ENCODE measurements at regions not wholly inside any gene's neighbourhood (a gene's known extent, or its start where the extent isn't known, plus 50 kb on each side); places are given as distances from the start of the nearest gene placed in this dataset.

- Histone ChIP-seq H2AFZ (ENCODE audit: low read depth, low read length) (no peak overlapping the region), H3K4me3 (no peak overlapping the region), H4K20me1 (replicated peaks; ENCODE audit: control insufficient read depth, insufficient read depth, low read length) (peaks cover 11% of the 10 kb centered on the region; the same call in 1 of the 2 replicates), H3K9me3 (replicated peaks; ENCODE audit: control insufficient read depth, insufficient read depth, low read depth, low read length) (no peaks in the 10 kb centered on the region), H3K27me3 (ENCODE audit: control insufficient read depth in 2 of 2, insufficient read depth in 2 of 2, low read length in 2 of 2) (peaks cover 5 to 60% of the 10 kb centered on the region in 2 experiments; a peak in 3 of 5 replicates), H3K27ac (ENCODE audit: extremely low read depth, low read depth, low read length) (no peak overlapping the region), H3K79me2 (ENCODE audit: control insufficient read depth, insufficient read depth, low read length) (no peaks in the 10 kb centered on the region), H3K4me1 (replicated peaks in 1 of 2; ENCODE audit: control insufficient read depth in 2 of 2, insufficient read depth in 2 of 2, low read length in 2 of 2) (peaks cover 1% of the 10 kb centered on the region in 2 experiments; a peak in 3 of 5 replicates), H3K4me2 (ENCODE audit: insufficient read depth, low read length) (no peak overlapping the region), H3K9me1 (ENCODE audit: control insufficient read depth, insufficient read depth, low read length) (peaks cover 4% of the 10 kb centered on the region), H3K36me3 (ENCODE audit: control insufficient read depth, insufficient read depth, low read length) (no peaks in the 10 kb centered on the region), H3K9ac (ENCODE audit: insufficient read depth in 1 of 2, low read depth in 2 of 2, low read length in 2 of 2) (no peak overlapping the region)
- no TSS peak for BruUV-seq (replicated peaks)
- in situ Hi-C loops (cut with MboI): no loop called here
- intact Hi-C loops (cut with micrococcal nuclease): no loop called here
- no peak for TF ChIP-seq PHB2 (IDR thresholded peaks at IDR 0.05; ENCODE audit: low read depth)
- no peak for TF ChIP-seq POLR2AphosphoS2 (IDR thresholded peaks at IDR 0.05; ENCODE audit: low read length)
- no peak for TF ChIP-seq NR2C2 (CRISPR knock-in tag; IDR thresholded peaks at IDR 0.05)
- TF ChIP-seq NR2C2 (tag; IDR thresholded peaks at IDR 0.05): no peak
- TF ChIP-seq, protein P1, sequence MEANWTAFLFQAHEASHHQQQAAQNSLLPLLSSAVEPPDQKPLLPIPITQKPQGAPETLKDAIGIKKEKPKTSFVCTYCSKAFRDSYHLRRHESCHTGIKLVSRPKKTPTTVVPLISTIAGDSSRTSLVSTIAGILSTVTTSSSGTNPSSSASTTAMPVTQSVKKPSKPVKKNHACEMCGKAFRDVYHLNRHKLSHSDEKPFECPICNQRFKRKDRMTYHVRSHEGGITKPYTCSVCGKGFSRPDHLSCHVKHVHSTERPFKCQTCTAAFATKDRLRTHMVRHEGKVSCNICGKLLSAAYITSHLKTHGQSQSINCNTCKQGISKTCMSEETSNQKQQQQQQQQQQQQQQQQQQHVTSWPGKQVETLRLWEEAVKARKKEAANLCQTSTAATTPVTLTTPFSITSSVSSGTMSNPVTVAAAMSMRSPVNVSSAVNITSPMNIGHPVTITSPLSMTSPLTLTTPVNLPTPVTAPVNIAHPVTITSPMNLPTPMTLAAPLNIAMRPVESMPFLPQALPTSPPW (CRISPR knock-in tag; IDR thresholded peaks at IDR 0.05): no peak
- no peak for TF ChIP-seq BRD4 (IDR thresholded peaks at IDR 0.05)
- no peak for TF ChIP-seq PRMT5 (CRISPR knock-in tag; IDR thresholded peaks at IDR 0.05)
- TF ChIP-seq ZNF274 (IDR thresholded peaks at IDR 0.05; ENCODE audit: borderline replicate concordance, low read depth, low read length): no peak
- TF ChIP-seq SRSF7 (optimal IDR thresholded peaks at IDR 0.05; ENCODE audit: low read depth, low read length): no peak
- no peak for TF ChIP-seq NR2C1 (IDR thresholded peaks at IDR 0.05)
- no peak for TF ChIP-seq NR2C1 (tag; IDR thresholded peaks at IDR 0.05)
- no peak for TF ChIP-seq TAF7 (tag; IDR thresholded peaks at IDR 0.05)
- TF ChIP-seq ZNF75A (CRISPR knock-in tag; IDR thresholded peaks at IDR 0.05): no peak
- no peak for TF ChIP-seq SETDB1 (IDR thresholded peaks at IDR 0.05; ENCODE audit: low read length)
- ATAC-seq (no peak), DNase-seq (ENCODE audit: extremely low read depth in 1 of 4, low spot score in 3 of 4) (no peak), FAIRE-seq (no peak)
- WGBS (ENCODE audit: insufficient coverage, low coverage, missing lambda C conversion rate): 6% methylated on average over 5 of the region's 5 CpGs
- POLR2A ChIA-PET: interaction anchor here (0.6 kb wide), 1 partner anchor 639 kb away, joined by 3 read pairs; no protein-coding TSS in a partner anchor
- CTCF ChIA-PET (ENCODE audit: low intra/inter-chr PET ratio): no interaction called here
Measured at GRCh38 chr2:128498589-128498988, 179.9 kb upstream of the HS6ST1 start.
